ENCODE measurements at regions not wholly inside any gene's neighbourhood (a gene's known extent, or its start where the extent isn't known, plus 50 kb on each side); places are given as distances from the start of the nearest gene placed in this dataset.

DNA sequence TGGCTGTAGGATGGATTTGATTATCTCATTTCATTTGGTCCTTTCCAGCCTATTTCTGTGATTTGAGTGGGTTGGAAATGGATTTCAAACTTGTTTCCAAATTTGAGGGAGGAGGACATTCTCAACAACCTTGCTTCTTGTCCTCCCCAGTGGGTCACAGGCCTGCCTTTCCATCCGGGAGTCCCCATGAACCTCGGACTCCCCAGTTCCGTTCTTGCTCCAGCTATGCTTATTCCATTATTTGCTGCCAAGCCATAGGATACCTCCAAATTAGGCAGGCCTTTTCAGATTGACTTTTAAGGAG lies 97.8 kb downstream of the DUSP10 start:
- H3K4me3 ChIP-seq (ENCODE audit: low read length), result no peak overlapping the region
- no peak for DNase-seq (ENCODE audit: low read depth)
- TF ChIP-seq, protein P1, sequence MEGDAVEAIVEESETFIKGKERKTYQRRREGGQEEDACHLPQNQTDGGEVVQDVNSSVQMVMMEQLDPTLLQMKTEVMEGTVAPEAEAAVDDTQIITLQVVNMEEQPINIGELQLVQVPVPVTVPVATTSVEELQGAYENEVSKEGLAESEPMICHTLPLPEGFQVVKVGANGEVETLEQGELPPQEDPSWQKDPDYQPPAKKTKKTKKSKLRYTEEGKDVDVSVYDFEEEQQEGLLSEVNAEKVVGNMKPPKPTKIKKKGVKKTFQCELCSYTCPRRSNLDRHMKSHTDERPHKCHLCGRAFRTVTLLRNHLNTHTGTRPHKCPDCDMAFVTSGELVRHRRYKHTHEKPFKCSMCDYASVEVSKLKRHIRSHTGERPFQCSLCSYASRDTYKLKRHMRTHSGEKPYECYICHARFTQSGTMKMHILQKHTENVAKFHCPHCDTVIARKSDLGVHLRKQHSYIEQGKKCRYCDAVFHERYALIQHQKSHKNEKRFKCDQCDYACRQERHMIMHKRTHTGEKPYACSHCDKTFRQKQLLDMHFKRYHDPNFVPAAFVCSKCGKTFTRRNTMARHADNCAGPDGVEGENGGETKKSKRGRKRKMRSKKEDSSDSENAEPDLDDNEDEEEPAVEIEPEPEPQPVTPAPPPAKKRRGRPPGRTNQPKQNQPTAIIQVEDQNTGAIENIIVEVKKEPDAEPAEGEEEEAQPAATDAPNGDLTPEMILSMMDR (IDR thresholded peaks at IDR 0.05; ENCODE audit: insufficient read depth, low read depth, low read length, missing control alignments), result no peak

DNA sequence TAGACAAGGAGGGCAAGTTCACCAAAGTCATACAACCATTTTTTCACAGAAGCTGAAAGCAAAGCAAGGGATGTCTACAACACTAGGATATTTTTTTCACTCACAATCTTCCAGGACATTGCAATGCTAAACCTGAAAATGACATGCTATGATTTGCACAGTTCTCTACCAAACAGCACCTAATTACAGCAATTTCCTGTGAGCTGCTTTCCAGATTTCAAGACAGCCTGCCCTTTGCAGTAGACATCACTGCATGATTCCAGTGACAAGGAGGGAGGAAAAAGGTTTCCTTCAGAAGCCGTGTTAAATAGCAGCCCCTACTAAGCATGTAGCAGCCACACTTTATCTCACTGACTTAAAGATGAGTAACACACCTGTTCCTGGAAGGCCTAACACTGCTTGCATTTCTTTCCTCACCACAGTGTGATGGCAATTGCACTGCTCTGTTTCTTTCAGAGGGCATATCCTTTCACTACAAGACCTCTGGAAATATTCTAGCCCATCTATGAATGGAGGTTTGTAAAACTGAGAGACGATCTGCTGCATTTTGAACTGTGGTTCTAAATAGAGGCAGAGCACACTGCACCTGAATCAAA lies 97.1 kb downstream of the DUSP10 start:
- TF ChIP-seq, protein P1 (IDR thresholded peaks at IDR 0.05; ENCODE audit: insufficient read depth, low read depth, low read length, missing control alignments), result no peak

DNA sequence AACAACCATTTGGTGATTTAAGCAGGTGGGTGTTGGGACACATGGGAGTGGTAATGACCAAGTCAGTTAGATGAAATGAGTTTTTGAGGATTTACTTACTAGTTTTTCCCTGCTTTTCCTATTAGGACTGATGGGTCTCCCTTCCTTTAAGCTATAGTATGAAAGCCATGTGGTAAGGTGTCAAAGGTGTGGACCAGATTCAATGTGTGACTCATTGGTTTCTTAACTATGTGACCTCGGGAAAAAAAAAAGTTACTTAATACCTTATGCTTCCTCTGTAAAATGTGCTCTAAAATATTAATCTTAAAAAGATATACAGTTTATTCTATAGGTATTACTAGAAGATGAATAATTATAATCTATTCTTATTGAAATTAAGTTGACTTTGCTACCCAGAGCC lies 93.7 kb downstream of the DUSP10 start:
- DNase-seq (ENCODE audit: low read depth), result peak; percentile 27
- no peak overlapping the region for H3K4me3 ChIP-seq (ENCODE audit: low read length)
- TF ChIP-seq, protein P1 (IDR thresholded peaks at IDR 0.05; ENCODE audit: insufficient read depth, low read depth, low read length, missing control alignments), result no peak

More for the DNA sequence above, 97.1 kb downstream of the DUSP10 start:
- no peak overlapping the region for H3K4me3 ChIP-seq (ENCODE audit: low read length)
- DNase-seq (ENCODE audit: low read depth), result no peak
